HG03378 (cell line): ENCODE measurements at regions not wholly inside any gene's neighbourhood (a gene's known extent, or its start where the extent isn't known, plus 50 kb on each side); places are given as distances from the start of the nearest gene placed in this dataset.
"Not testable (repeated sequence)": the region's sequence is repeated elsewhere in the genome, so short reads cannot be mapped to it uniquely, and the experiment has no call there.

Experiments
- ATAC-seq: cut with Tn5 transposase; IDR thresholded peaks from one replicate; pipeline ENCODE4 v1.9.1; 2021; ENCODE audit warnings: mild to moderate bottlenecking, moderate library complexity; ENCODE audit not compliant: unreplicated experiment

- no peak for ATAC-seq
Observed at GRCh38 chr5:29231154-29231553, 1962.3 kb upstream of the CDH6 start.

- ATAC-seq: no peak
Observed at GRCh38 chr5:29230591-29230990, 1962.9 kb upstream of the CDH6 start.

GRCh38 chr5:29229461-29229860, 1964.0 kb upstream of the CDH6 start:
- ATAC-seq: no peak

- no peak for ATAC-seq
Observed at GRCh38 chr5:29218138-29218537, 1975.3 kb upstream of the CDH6 start.

- ATAC-seq: no peak
Observed at GRCh38 chr5:29214839-29215238, 1978.6 kb upstream of the CDH6 start.

GRCh38 chr5:29213475-29213874, 1980.0 kb upstream of the CDH6 start:
- no peak for ATAC-seq

GRCh38 chr5:29208024-29208423, 1985.5 kb upstream of the CDH6 start:
- ATAC-seq: no peak

GRCh38 chr5:29203049-29203448, 1990.4 kb upstream of the CDH6 start:
- no peak for ATAC-seq

GRCh38 chr5:29197631-29198454, 1995.6 kb upstream of the CDH6 start:
- no peak for ATAC-seq

- ATAC-seq: no peak
Observed at GRCh38 chr5:29193972-29194371, 1999.5 kb upstream of the CDH6 start.

- ATAC-seq: not testable (repeated sequence)
Observed at GRCh38 chr5:29191269-29192048, 2002.0 kb upstream of the CDH6 start.

- ATAC-seq: not testable (repeated sequence)
Observed at GRCh38 chr5:29190398-29190797, 2003.1 kb upstream of the CDH6 start.

GRCh38 chr5:29186380-29186779, 2007.1 kb upstream of the CDH6 start:
- ATAC-seq: not testable (repeated sequence)

GRCh38 chr5:29185558-29185957, 2007.9 kb upstream of the CDH6 start:
- no peak for ATAC-seq

GRCh38 chr5:29175774-29176173, 2017.7 kb upstream of the CDH6 start:
- no peak for ATAC-seq

GRCh38 chr5:29170599-29170998, 2022.9 kb upstream of the CDH6 start:
- no peak for ATAC-seq

GRCh38 chr5:29169886-29170285, 2023.6 kb upstream of the CDH6 start:
- no peak for ATAC-seq

- ATAC-seq: no peak
Observed at GRCh38 chr5:29162297-29162696, 2031.2 kb upstream of the CDH6 start.

GRCh38 chr5:29161399-29162291, 2031.8 kb upstream of the CDH6 start:
- no peak for ATAC-seq

GRCh38 chr5:29157975-29158374, 2035.5 kb upstream of the CDH6 start:
- no peak for ATAC-seq

- ATAC-seq: no peak
Observed at GRCh38 chr5:29150840-29151239, 2042.6 kb upstream of the CDH6 start.
